GM19328 (cell line): ENCODE measurements at regions not wholly inside any gene's neighbourhood (a gene's known extent, or its start where the extent isn't known, plus 50 kb on each side); places are given as distances from the start of the nearest gene placed in this dataset.

Experiments
- ATAC-seq: cut with Tn5 transposase; IDR thresholded peaks from one replicate; pipeline ENCODE4 v1.9.1; 2021; ENCODE audit warnings: mild to moderate bottlenecking, moderate library complexity; ENCODE audit not compliant: unreplicated experiment

- no peak for ATAC-seq
Measured at GRCh38 chr10:8227246-8227645, 172.8 kb downstream of the GATA3 start.

DNA sequence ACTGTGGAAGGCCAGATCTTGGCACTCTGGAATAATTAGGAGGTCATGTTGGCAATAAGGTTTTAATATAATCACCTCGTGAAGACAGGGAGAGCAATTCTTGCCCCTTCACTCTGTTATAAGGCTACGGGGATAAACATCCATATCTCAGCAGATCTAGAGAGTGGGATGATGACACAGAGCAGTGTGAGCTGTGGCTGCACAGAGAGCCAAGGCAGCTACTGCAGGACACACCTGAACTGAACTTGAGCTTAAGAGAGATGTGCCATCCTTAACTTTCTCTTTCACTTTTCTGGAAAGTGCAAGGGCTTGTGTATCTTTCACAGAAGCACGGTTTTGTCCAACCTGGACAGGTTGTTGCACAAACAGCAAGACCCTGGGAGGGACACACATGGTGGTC is 174.7 kb downstream of the GATA3 start:
- no peak for ATAC-seq

- no peak for ATAC-seq
Measured at GRCh38 chr10:8230902-8231301, 176.4 kb downstream of the GATA3 start.

- ATAC-seq, result no peak
Measured at GRCh38 chr10:8233049-8233448, 178.6 kb downstream of the GATA3 start.

DNA sequence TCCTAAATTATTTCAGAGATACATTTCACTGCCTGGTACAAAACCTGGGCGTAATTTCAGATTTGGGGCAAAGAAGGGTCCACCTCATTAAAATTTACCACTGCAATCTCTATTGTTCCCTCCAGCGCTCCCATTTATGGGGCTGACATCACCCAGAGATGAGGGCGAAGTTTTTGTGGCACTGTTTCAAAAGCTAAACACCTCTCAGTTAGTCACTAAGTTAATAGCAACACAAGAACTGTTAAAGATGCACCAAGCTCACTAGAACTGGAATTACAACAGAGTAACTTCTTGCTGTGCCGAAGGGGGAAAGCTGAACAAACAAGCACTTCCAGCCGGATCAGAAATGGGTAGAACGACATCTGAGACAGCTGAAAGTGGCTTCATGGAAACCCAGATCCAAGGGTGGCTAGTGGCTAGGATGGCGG is 179.4 kb downstream of the GATA3 start:
- no peak for ATAC-seq

DNA sequence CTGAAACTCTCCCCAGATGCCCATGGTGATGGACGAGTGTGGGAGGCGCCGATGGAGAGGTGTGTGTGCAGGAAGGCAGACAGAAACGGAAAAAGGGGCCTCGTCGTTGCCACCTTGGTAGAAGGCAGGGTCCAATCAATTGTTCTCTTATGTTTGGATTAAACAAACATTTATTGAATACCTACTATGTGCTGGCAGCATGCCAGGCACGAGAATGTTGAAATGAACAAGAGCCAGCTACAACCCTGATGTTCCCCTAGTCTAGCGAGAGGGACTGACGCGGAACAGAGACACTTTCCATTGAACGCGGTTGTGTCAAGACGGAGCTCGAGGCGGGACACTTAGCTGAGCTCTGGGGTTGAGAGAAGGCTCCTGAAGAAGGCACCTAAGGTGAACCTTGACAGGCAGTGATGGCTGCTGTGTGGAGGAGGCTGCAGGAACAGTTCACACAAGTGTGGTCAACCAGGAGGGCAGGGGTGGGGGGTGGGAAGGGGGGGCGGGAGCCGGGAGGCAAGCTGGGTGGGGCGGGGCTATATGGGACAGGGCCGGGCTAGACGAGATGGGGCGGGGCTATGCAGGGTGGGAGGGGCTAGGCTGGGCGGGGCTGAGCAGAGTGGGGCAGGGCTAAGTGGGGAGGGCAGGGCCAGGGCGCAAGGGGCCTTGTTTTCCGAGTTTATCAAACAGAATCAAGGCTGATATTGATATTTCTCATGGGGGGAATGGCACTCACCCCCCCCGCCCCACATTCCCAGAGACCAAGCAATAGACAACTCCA is 181.0 kb downstream of the GATA3 start:
- no peak for ATAC-seq

GRCh38 chr10:8238986-8239385 is 184.5 kb downstream of the GATA3 start:
- ATAC-seq, result no peak

- ATAC-seq, result no peak
Measured at GRCh38 chr10:8240861-8241260, 186.4 kb downstream of the GATA3 start.

DNA sequence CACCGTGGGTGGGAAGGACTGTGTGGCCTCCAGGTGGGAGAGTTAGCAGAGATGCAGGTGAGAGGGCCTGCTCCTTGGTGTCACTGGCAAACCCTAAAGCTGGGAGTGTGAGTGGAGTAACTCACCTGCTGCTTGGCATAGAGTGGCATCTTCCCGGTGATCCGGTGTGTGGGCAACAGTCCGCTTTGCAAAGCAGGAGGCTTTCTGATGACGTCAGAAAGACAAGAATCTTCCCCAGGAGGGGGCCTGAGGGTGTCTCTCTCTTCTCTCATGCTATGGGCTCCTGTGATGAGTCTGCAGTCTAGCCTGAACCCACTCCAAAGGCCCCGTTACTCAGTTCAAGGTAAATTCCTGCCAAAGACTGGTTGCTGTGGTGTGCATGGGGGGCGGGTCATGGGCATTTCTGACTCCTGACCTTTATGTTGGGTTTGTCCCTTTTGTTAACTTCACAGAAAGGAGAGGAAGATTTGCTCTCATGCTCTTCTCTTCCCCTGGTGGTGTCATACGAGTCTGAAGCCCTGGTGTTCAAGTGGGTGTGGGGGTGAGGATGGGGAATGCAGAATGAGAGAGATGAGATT is 187.9 kb downstream of the GATA3 start:
- no peak for ATAC-seq

DNA sequence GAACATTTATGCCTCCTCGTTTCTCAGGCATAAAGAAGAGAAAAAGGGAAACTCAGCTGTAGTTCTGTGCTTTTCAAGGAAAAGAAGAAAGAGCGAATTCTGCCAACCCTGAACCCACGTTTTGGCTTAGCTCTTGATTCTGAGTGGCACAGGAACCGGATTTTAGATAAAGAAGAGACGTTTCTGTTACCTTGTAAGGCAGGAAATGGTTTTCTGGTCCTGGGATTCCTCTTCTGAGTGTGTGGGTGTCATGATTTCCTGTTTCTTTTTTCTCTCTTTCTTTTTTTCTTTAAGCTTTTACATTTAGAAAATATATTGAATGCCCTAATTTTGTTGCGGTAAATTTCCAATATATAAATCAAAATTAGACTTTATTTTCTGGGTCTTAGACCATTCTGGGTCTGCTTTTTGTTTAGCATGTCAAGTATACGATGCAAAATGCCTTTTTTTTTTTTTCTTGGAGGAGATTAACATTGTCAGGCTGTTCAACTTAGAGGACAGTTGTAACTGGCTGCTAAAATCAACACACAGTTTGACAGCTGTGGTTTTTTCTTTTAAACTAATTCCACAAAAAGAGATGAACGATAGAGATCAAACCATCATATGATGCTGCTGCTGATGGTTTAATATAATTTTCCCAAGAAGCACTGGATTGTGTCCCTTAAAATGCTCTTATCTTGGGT is 190.8 kb downstream of the GATA3 start:
- no peak for ATAC-seq

- ATAC-seq, result no peak
Measured at GRCh38 chr10:8245814-8246142, 191.3 kb downstream of the GATA3 start.

DNA sequence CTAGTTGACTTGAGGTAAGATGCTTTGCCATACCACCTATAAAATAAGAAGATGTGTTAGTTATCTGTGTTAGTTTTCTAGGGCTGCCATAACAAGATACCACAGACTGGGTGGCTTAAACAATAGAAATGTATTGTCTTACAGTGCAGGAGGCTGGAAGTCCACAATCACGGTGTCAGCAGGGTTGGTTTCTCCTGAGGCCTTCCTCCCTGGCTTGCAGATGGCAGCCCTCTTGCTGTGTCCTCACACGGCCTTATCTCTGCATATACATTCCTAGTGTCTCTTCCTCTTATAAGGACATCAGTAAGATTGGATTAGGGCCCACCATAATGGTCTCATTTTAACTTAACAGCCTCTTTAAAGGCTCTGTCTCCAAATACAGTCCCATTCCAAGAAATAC is 192.1 kb downstream of the GATA3 start:
- no peak for ATAC-seq

GRCh38 chr10:8247191-8247590 is 192.7 kb downstream of the GATA3 start:
- ATAC-seq, result no peak

DNA sequence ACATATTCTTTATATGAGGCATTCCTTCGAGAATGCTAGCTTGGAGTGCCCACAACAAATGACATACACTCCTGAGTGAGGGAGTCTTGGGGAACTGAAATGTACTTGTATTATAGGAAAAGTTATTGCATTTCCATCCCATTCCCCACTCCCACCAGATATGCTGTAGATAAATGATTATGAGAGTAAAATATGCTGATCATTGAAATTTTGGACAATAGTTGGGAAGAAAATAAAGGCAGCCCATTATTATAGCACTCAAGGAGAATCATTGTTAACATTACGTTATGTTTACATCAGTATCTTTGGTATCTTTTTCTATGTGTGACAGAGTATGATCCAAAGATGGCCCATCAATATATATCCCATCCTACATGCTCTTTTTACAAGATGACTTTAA is 194.4 kb downstream of the GATA3 start:
- no peak for ATAC-seq

DNA sequence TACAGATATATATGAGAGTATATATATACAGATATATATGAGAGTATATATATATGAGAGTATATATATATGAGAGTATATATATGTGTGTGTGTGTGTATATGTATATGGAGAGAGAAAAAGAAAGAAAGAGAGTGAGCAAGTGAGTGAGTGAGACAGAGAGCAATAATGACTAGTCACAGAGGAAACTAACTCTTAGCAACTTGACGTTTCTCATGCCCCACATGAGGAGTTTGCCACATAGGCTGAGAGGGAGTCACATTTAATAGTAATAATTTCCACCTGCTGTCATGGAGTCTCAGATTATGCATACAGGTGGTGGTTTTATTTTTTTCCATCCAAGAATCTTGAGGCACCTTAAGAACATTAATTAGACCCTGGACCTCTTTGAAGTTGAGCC is 199.9 kb downstream of the GATA3 start:
- no peak for ATAC-seq

DNA sequence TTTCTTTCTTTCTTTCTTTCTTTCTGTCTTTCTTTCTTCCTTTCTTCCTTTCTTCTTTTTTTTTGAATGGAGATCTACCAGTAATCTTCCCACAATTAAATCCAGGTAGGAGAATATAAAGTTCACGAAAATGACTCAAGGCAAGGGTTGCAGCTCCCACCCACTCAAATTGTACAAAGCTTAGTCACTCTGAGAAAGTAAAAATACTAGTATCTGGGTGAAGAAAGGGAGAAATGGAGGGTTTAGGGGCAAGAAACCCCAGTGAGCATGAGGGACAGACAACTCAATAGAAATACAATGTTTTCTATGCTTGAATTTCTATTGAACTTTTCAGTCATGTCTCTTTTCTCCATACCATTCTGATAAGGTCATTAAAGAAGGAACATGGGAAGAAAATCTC is 200.8 kb downstream of the GATA3 start:
- ATAC-seq, result no peak

GRCh38 chr10:8260645-8261044 is 206.2 kb downstream of the GATA3 start:
- no peak for ATAC-seq

DNA sequence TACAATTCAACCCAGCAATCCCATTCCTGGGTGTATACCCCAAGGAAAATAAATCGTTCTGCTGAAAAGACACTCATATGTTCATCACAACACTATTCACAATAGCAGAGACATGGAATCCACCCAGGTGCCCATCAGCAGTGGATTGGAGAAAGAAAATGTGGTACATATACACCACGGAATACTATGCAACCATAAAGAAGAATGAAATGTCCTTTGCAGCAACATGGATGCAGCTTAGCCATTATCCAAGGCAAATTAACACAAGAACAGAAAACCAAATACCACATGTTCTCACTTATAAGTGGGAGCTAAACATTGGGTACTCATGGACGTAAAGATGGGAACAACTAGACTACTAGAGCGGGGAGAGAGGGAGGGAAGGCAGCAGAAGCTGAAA is 207.8 kb downstream of the GATA3 start:
- no peak for ATAC-seq

DNA sequence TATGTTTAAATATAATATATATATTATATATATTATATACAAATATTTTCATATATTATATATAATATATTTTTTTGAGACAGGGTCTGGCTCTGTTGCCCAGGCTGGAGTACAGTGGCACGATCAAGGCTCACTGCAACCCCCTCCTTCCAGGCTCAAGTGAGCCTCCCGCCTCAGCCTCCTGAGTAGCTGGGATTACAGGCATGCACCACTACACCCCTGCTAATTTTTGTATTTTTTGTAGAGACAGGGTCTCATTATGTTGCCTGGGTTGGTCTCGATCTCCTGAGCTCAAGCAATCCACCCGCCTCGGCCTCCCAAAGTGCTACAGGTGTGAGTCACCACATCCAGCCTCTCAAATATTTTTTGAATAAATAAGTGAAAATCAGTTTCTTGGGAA is 215.5 kb downstream of the GATA3 start:
- no peak for ATAC-seq

DNA sequence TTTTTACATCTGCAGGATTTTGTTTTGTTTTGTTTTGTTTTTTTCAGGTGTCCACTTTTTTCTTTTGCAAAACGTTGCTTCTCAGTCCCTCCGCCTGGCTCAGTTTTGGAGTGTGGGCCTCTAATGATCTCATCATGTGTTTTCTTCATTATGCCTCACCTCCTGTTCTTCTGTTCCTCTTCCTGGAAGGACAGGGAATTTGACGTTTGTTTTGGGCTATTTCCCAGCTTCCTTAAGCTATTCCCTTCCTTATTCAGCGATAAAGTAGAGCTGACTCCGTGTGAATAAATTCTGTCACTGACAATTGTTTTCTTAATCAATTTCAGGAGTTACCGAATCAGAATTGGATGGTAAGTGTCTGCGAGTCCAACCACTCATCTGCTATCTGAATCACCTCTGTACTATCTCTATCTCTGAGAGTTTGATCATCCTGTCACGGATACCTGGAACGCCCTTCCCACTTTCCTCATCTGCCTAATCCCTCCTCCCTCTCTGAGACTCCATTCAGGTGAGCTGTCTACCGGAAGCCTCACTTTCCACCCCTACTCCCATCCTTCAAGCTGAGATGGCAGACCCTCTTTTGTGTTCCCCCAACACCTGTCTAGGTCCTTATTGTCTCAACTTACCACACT is 218.4 kb downstream of the GATA3 start:
- no peak for ATAC-seq

- ATAC-seq, result no peak
Measured at GRCh38 chr10:8273749-8274148, 219.3 kb downstream of the GATA3 start.

DNA sequence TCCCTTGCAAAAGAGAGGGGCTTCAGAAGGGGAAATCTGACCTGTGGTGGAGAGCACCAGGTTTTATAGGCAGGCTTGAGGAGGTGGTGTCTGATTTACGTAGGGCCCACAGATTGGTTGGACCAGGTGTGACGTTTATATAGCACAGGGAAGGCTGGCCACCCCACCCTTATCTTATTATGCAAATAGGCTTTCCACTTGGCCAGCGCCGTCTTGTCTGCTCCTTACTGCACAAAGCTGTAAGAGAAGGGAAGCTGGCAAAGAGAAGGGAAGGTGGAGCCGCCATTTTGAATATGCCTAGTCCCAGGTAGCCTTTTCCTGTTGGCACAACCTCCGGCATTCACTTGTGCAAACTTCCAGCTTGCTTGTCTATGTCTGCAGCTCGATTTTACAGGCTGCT is 221.4 kb downstream of the GATA3 start:
- ATAC-seq, result no peak
